HepG2 (cell line): ENCODE measurements at regions not wholly inside any gene's neighbourhood (a gene's known extent, or its start where the extent isn't known, plus 50 kb on each side); places are given as distances from the start of the nearest gene placed in this dataset.

Experiments
- ATAC-seq: fragments of 200-7000 bp; cut with Tn5 transposase; 3 replicates; pipeline ENCODE4 v1.9.1; 2020; ENCODE audit warnings: mild to moderate bottlenecking, moderate library complexity
- BruUV-seq: library from RNA; stranded (reverse); fragments of 400-500 nt; replicated peaks from 2 replicates; lab custom pipeline; 2021; lab: Mats Ljungman, UMichigan
- CTCF ChIA-PET: fragments of 300-600 bp; formaldehyde crosslinking; extraction: SDS; loops from one replicate; lab custom pipeline; 2021; ENCODE audit warnings: low total read pairs, inconsistent platforms, low intra/inter-chr PET ratio; lab: Yijun Ruan, JAX
- POLR2A ChIA-PET: fragments of 350-600 bp; sonication (Branson Sonifier 250); formaldehyde crosslinking; loops from one replicate; lab custom pipeline; 2020; ENCODE audit warnings: antibody characterized with exemption, inconsistent platforms; lab: Yijun Ruan, JAX
- DNase-seq: peaks from one replicate; pipeline ENCODE4 v3.0.0-alpha.2; 2015; ENCODE audit warnings: low spot score
- FAIRE-seq: peaks from 3 replicates; lab custom pipeline; 2011; peaks lifted over from hg19 to GRCh38; lab: Jason Lieb, UNC
- H2AFZ ChIP-seq: one replicate; pipeline ENCODE4 v1.6.1; 2011; ENCODE audit warnings: low read length, inconsistent platforms
- H3K27ac ChIP-seq: fragments of 300-600 bp; 3 replicates; pipeline ENCODE4 v1.8.0; 2011; ENCODE audit warnings: mixed run types, mild to moderate bottlenecking, mixed read lengths, low read length, inconsistent platforms; ENCODE audit not compliant: insufficient read depth; ENCODE audit errors: extremely low read length
- H3K27me3 ChIP-seq, 2 experiments: fragments of 200-600 bp in 1 of 2; 2 replicates in 1 of 2; 3 replicates in 1 of 2; pipeline versions ENCODE4 v1.6.0 to v1.8.0; 2011; ENCODE audit warnings: low read length in 2 of 2, mild to moderate bottlenecking in 2 of 2, moderate library complexity in 2 of 2, inconsistent platforms in 1 of 2; ENCODE audit not compliant: insufficient read depth in 2 of 2, control insufficient read depth in 1 of 2
- H3K36me3 ChIP-seq, 2 experiments: fragments of 200-600 bp in 1 of 2; replicated peaks in 1 of 2; 2 replicates in 1 of 2; 3 replicates in 1 of 2; pipeline versions ENCODE4 v1.5.1 to v1.8.0; 2011; ENCODE audit warnings: low read length in 2 of 2, inconsistent platforms in 1 of 2; ENCODE audit not compliant: insufficient read depth in 2 of 2, control insufficient read depth in 1 of 2
- H3K4me1 ChIP-seq: 2 replicates; pipeline ENCODE4 v1.5.1; 2012; ENCODE audit warnings: low read length, inconsistent platforms; ENCODE audit not compliant: insufficient read depth
- H3K4me2 ChIP-seq: 2 replicates; pipeline ENCODE4 v1.6.0; 2011; ENCODE audit warnings: low read depth, low read length, inconsistent platforms
- H3K4me3 ChIP-seq, 3 experiments: fragments of 200-600 bp in 1 of 3; sonication (generic), shearing (Covaris generic) in 1 of 3; replicated peaks in 1 of 3; 2 replicates each; pipeline ENCODE4 v1.5.1; 2011 to 2016; ENCODE audit warnings: low read length in 3 of 3, inconsistent platforms in 2 of 3, low read depth in 2 of 3, mild to moderate bottlenecking in 2 of 3, control low read depth in 1 of 3, mixed read lengths in 1 of 3; ENCODE audit not compliant: insufficient read depth in 1 of 3
- H3K79me2 ChIP-seq: one replicate; pipeline ENCODE4 v1.6.1; 2011; ENCODE audit warnings: low read length, inconsistent platforms; ENCODE audit not compliant: insufficient read depth
- H3K9ac ChIP-seq: 2 replicates; pipeline ENCODE4 v1.6.0; 2011; ENCODE audit warnings: mild to moderate bottlenecking, low read depth, low read length, inconsistent platforms; ENCODE audit not compliant: insufficient read depth
- H3K9me3 ChIP-seq: 2 replicates; pipeline ENCODE4 v1.5.1; 2012; ENCODE audit warnings: mild to moderate bottlenecking, low read length
- H4K20me1 ChIP-seq: 2 replicates; pipeline ENCODE4 v1.6.0; 2011; ENCODE audit warnings: inconsistent platforms, mild to moderate bottlenecking, low read length, moderate library complexity; ENCODE audit not compliant: insufficient read depth
- HDAC6 ChIP-seq: fragments of 200-600 bp; sonication (generic); IDR thresholded peaks from 2 replicates; pipeline ENCODE4 v1.7.0; 2017; ENCODE audit warnings: mild to moderate bottlenecking, antibody characterized with exemption, low read length, low read depth
- MTF2 ChIP-seq: sonication (generic); formaldehyde crosslinking; IDR thresholded peaks from 2 replicates; pipeline ENCODE4 v1.5.0; 2020; ENCODE audit warnings: missing genetic modification reagents, borderline replicate concordance
- PBX3 ChIP-seq: sonication (generic); formaldehyde crosslinking; IDR thresholded peaks from 2 replicates; pipeline ENCODE4 v1.8.1; 2023; ENCODE audit warnings: missing genetic modification reagents, inconsistent platforms, borderline replicate concordance
- PHF5A ChIP-seq: IDR thresholded peaks from one replicate; pipeline ENCODE4 v1.6.1; 2018; ENCODE audit warnings: low read depth, missing genetic modification reagents; ENCODE audit not compliant: unreplicated experiment
- XRCC5 ChIP-seq: fragments of 200-400 bp; formaldehyde crosslinking; optimal IDR thresholded peaks from 2 replicates; pipeline ENCODE3; 2017; ENCODE audit warnings: mild to moderate bottlenecking, low read length
- ZFAT ChIP-seq: sonication (generic); formaldehyde crosslinking; conservative IDR thresholded peaks from 2 replicates; pipeline ENCODE4 v1.8.1; 2023; ENCODE audit warnings: missing genetic modification reagents, inconsistent platforms
- ZNF501 ChIP-seq: sonication (generic); formaldehyde crosslinking; IDR thresholded peaks from 2 replicates; pipeline ENCODE4 v1.5.1; 2020; ENCODE audit warnings: mild to moderate bottlenecking, moderate library complexity, missing genetic modification reagents
- WGBS: methylation state at CpG from one replicate; pipeline ENCODE4 v1.1.6; 2017; ENCODE audit warnings: low lambda C conversion rate; 5-methylcytosine and 5-hydroxymethylcytosine counted together
- in situ Hi-C: cut with HindIII; loops from 2 replicates; pipeline ENCODE4 v1.10.0; 2017; ENCODE audit warnings: low pct_unique_long_range_greater_than_20kb; ENCODE audit not compliant: extremely low pct_ligation_motif_present
- intact Hi-C: fragments of 100-400 bp; cut with micrococcal nuclease; formaldehyde crosslinking; loops from one replicate; pipeline ENCODE4 v1.10.0; 2022; ENCODE audit not compliant: unreplicated experiment
- TF ChIP-seq, protein P1 (sequence below), 2 experiments: sonication (generic) in 1 of 2; formaldehyde crosslinking in 1 of 2; IDR thresholded peaks; 2 replicates each; pipeline versions ENCODE4 v1.5.1 to v1.6.1; 2011 to 2020; ENCODE audit warnings: borderline replicate concordance in 1 of 2, low read depth in 1 of 2, low read length in 1 of 2, mild to moderate bottlenecking in 1 of 2, missing genetic modification reagents in 1 of 2, moderate library complexity in 1 of 2
- TF ChIP-seq, protein P2 (sequence below): sonication (generic); formaldehyde crosslinking; IDR thresholded peaks from 2 replicates; pipeline ENCODE4 v1.4.0; 2020; ENCODE audit warnings: missing genetic modification reagents; ENCODE audit errors: not compliant biosample characterization
- TF ChIP-seq, protein P3 (sequence below): sonication (generic); formaldehyde crosslinking; IDR thresholded peaks from 2 replicates; pipeline ENCODE4 v1.8.1; 2022; ENCODE audit warnings: mild to moderate bottlenecking, missing genetic modification reagents
- TF ChIP-seq, protein P4 (sequence below): sonication (generic); formaldehyde crosslinking; IDR thresholded peaks from 2 replicates; pipeline ENCODE4 v1.5.1; 2020; ENCODE audit warnings: mild to moderate bottlenecking, missing genetic modification reagents, moderate library complexity

GRCh38 chr2:16416651-16417050, 249.0 kb downstream of the CYRIA start:
- H3K9ac ChIP-seq: no peak overlapping the region
- no peaks in the 10 kb centered on the region for H3K4me1 ChIP-seq
- no peaks in the 10 kb centered on the region for H4K20me1 ChIP-seq
- no peak for TF ChIP-seq ZFAT (CRISPR knock-in tag)
- TF ChIP-seq HDAC6: no peak
- no peak for TF ChIP-seq PBX3 (CRISPR knock-in tag)
- TF ChIP-seq, protein P1, sequence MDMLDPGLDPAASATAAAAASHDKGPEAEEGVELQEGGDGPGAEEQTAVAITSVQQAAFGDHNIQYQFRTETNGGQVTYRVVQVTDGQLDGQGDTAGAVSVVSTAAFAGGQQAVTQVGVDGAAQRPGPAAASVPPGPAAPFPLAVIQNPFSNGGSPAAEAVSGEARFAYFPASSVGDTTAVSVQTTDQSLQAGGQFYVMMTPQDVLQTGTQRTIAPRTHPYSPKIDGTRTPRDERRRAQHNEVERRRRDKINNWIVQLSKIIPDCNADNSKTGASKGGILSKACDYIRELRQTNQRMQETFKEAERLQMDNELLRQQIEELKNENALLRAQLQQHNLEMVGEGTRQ (IDR thresholded peaks at IDR 0.05; ENCODE audit: low read depth, low read length): no peak
- TF ChIP-seq, protein P1 (CRISPR knock-in tag; IDR thresholded peaks at IDR 0.05; ENCODE audit: borderline replicate concordance): no peak
- TF ChIP-seq MTF2: no peak
- no peak for TF ChIP-seq ZNF501
- no peak for TF ChIP-seq XRCC5
- TF ChIP-seq, protein P2, sequence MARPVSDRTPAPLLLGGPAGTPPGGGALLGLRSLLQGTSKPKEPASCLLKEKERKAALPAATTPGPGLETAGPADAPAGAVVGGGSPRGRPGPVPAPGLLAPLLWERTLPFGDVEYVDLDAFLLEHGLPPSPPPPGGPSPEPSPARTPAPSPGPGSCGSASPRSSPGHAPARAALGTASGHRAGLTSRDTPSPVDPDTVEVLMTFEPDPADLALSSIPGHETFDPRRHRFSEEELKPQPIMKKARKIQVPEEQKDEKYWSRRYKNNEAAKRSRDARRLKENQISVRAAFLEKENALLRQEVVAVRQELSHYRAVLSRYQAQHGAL (CRISPR knock-in tag): no peak
- no peak for TF ChIP-seq PHF5A
- TF ChIP-seq, protein P3, sequence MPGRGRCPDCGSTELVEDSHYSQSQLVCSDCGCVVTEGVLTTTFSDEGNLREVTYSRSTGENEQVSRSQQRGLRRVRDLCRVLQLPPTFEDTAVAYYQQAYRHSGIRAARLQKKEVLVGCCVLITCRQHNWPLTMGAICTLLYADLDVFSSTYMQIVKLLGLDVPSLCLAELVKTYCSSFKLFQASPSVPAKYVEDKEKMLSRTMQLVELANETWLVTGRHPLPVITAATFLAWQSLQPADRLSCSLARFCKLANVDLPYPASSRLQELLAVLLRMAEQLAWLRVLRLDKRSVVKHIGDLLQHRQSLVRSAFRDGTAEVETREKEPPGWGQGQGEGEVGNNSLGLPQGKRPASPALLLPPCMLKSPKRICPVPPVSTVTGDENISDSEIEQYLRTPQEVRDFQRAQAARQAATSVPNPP (CRISPR knock-in tag): no peak
- TF ChIP-seq, protein P4, sequence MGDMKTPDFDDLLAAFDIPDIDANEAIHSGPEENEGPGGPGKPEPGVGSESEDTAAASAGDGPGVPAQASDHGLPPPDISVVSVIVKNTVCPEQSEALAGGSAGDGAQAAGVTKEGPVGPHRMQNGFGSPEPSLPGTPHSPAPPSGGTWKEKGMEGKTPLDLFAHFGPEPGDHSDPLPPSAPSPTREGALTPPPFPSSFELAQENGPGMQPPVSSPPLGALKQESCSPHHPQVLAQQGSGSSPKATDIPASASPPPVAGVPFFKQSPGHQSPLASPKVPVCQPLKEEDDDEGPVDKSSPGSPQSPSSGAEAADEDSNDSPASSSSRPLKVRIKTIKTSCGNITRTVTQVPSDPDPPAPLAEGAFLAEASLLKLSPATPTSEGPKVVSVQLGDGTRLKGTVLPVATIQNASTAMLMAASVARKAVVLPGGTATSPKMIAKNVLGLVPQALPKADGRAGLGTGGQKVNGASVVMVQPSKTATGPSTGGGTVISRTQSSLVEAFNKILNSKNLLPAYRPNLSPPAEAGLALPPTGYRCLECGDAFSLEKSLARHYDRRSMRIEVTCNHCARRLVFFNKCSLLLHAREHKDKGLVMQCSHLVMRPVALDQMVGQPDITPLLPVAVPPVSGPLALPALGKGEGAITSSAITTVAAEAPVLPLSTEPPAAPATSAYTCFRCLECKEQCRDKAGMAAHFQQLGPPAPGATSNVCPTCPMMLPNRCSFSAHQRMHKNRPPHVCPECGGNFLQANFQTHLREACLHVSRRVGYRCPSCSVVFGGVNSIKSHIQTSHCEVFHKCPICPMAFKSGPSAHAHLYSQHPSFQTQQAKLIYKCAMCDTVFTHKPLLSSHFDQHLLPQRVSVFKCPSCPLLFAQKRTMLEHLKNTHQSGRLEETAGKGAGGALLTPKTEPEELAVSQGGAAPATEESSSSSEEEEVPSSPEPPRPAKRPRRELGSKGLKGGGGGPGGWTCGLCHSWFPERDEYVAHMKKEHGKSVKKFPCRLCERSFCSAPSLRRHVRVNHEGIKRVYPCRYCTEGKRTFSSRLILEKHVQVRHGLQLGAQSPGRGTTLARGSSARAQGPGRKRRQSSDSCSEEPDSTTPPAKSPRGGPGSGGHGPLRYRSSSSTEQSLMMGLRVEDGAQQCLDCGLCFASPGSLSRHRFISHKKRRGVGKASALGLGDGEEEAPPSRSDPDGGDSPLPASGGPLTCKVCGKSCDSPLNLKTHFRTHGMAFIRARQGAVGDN: no peak
- H3K27me3 ChIP-seq: no peaks in the 10 kb centered on the region
- intact Hi-C loops: no loop called here
- no peak overlapping the region for H3K4me2 ChIP-seq
- no peak overlapping the region for H2AFZ ChIP-seq
- CTCF ChIA-PET: no interaction called here
- H3K79me2 ChIP-seq: no peaks in the 10 kb centered on the region
- 52% methylated on average over 3 of the region's 3 CpGs for WGBS
- POLR2A ChIA-PET: no interaction called here
- no peaks in the 10 kb centered on the region for H3K36me3 ChIP-seq
- in situ Hi-C loops: no loop called here
- peaks cover 6% of the 10 kb centered on the region; the same call in 1 of the 2 replicates for H3K9me3 ChIP-seq
- DNase-seq (no peak), FAIRE-seq (no peak), ATAC-seq (no peak)
- no peak overlapping the region for H3K4me3 ChIP-seq
- no peak overlapping the region for H3K27ac ChIP-seq
- BruUV-seq: no TSS peak
